Panc1 (cell line): ENCODE measurements at regions not wholly inside any gene's neighbourhood (a gene's known extent, or its start where the extent isn't known, plus 50 kb on each side); places are given as distances from the start of the nearest gene placed in this dataset.
A peak's percentile ranks its signal among the peaks of the same experiment; 100 is the strongest.
"Not testable (repeated sequence)": the region's sequence is repeated elsewhere in the genome, so short reads cannot be mapped to it uniquely, and the experiment has no call there.

Experiments used
- ATAC-seq: fragments of 200-7000 bp; cut with Tn5 transposase; 2 replicates; pipeline ENCODE4 v1.9.1; 2020; ENCODE audit warnings: mild to moderate bottlenecking, moderate library complexity
- BruUV-seq: library from RNA; stranded (reverse); fragments of 400-500 nt; replicated peaks from 2 replicates; lab custom pipeline; 2021; lab: Mats Ljungman, UMichigan
- CTCF ChIA-PET: fragments of 300-600 bp; sonication (Branson Sonifier 250); formaldehyde crosslinking; loops from one replicate; lab custom pipeline; 2022; ENCODE audit warnings: antibody characterized with exemption; lab: Charles Lee
- POLR2A ChIA-PET: fragments of 300-600 bp; sonication (Branson Sonifier 250); formaldehyde crosslinking; loops from one replicate; lab custom pipeline; 2022; ENCODE audit warnings: antibody characterized with exemption; lab: Charles Lee
- DNase-seq: peaks from one replicate; pipeline ENCODE4 v3.0.0-alpha.2; 2010; ENCODE audit warnings: low read depth, low spot score
- H3K27ac ChIP-seq: 2 replicates; pipeline ENCODE4 v1.5.1; 2011; ENCODE audit warnings: mild to moderate bottlenecking, low read length, inconsistent platforms
- H3K27me3 ChIP-seq: fragments of 200-500 bp; sonication (Bioruptor generic); 2 replicates; pipeline ENCODE4 v1.6.0; 2014; ENCODE audit warnings: low read length, inconsistent platforms; ENCODE audit not compliant: control insufficient read depth, insufficient read depth
- H3K36me3 ChIP-seq: fragments of 200-500 bp; sonication (Bioruptor generic); 2 replicates; pipeline ENCODE4 v1.5.1; 2014; ENCODE audit warnings: inconsistent platforms, mild to moderate bottlenecking, low read length, moderate library complexity; ENCODE audit not compliant: control insufficient read depth, insufficient read depth
- H3K4me1 ChIP-seq: 2 replicates; pipeline ENCODE4 v1.5.1; 2011; ENCODE audit warnings: inconsistent platforms, mild to moderate bottlenecking, low read length, moderate library complexity; ENCODE audit not compliant: control insufficient read depth, insufficient read depth
- H3K4me3 ChIP-seq, 2 experiments: 2 replicates each; pipeline ENCODE4 v1.5.1; 2011 to 2012; ENCODE audit warnings: low read depth in 2 of 2, low read length in 2 of 2, mild to moderate bottlenecking in 2 of 2, inconsistent platforms in 1 of 2, moderate library complexity in 1 of 2
- H3K9me3 ChIP-seq: fragments of 200-500 bp; sonication (Bioruptor generic); 2 replicates; pipeline ENCODE4 v1.5.1; 2014; ENCODE audit warnings: low read depth, mild to moderate bottlenecking, inconsistent platforms, low read length, moderate library complexity; ENCODE audit not compliant: control insufficient read depth, insufficient read depth
- CTCF ChIP-seq: fragments of 450-650 bp; IDR thresholded peaks from 2 replicates; pipeline ENCODE4 v1.5.1; 2017; ENCODE audit warnings: mild to moderate bottlenecking
- POLR2AphosphoS5 ChIP-seq: IDR thresholded peaks from 2 replicates; pipeline ENCODE4 v1.6.1; 2012; ENCODE audit warnings: mild to moderate bottlenecking, low read depth, low read length, moderate library complexity
- REST ChIP-seq, 2 experiments: IDR thresholded peaks; 2 replicates each; pipeline ENCODE4 v1.6.1; 2011 to 2012; ENCODE audit warnings: low read depth in 2 of 2, control low read depth in 1 of 2, low read length in 1 of 2, mild to moderate bottlenecking in 1 of 2, moderate library complexity in 1 of 2; ENCODE audit not compliant: insufficient read depth in 1 of 2
- SIN3A ChIP-seq: IDR thresholded peaks from 2 replicates; pipeline ENCODE4 v1.6.1; 2012; ENCODE audit warnings: low read depth, mild to moderate bottlenecking, low read length, moderate library complexity, borderline replicate concordance; ENCODE audit not compliant: insufficient read depth
- TCF7L2 ChIP-seq: IDR thresholded peaks from 2 replicates; pipeline ENCODE4 v1.6.1; 2011; ENCODE audit warnings: mild to moderate bottlenecking, low read depth, low read length, inconsistent platforms
- in situ Hi-C: cut with HindIII; loops from 2 replicates; pipeline ENCODE4 v1.10.0; 2016; ENCODE audit warnings: low sequenced_read_pairs, low pct_unique_long_range_greater_than_20kb
- intact Hi-C: fragments of 100-400 bp; cut with micrococcal nuclease; formaldehyde crosslinking; loops from one replicate; pipeline ENCODE4 v1.10.0; 2022; ENCODE audit not compliant: unreplicated experiment

- no peaks in the 10 kb centered on the region for H3K36me3 ChIP-seq
- in situ Hi-C loops: no loop called here
- H3K27me3 ChIP-seq: no peaks in the 10 kb centered on the region
- TF ChIP-seq REST (IDR thresholded peaks at IDR 0.05; ENCODE audit: insufficient read depth in 1 of 2, low read depth in 2 of 2, low read length in 1 of 2) (no peak), SIN3A (no peak), POLR2AphosphoS5 (no peak)
- POLR2A ChIA-PET: no interaction called here
- ATAC-seq (no peak), DNase-seq (peak; percentile 12)
- no peaks in the 10 kb centered on the region for H3K4me1 ChIP-seq
- no peak overlapping the region for H3K4me3 ChIP-seq
- H3K27ac ChIP-seq: no peak overlapping the region
- intact Hi-C loops: no loop called here
- no peaks in the 10 kb centered on the region for H3K9me3 ChIP-seq
- no TSS peak for BruUV-seq
- CTCF ChIA-PET: no interaction called here
Measured at GRCh38 chr1:221045842-221046831, 166.9 kb downstream of the HLX start.

GRCh38 chr1:221051391-221051790, 172.1 kb downstream of the HLX start:
- H3K4me3 ChIP-seq, H3K9me3 ChIP-seq, DNase-seq, BruUV-seq, ATAC-seq, intact Hi-C loops, H3K27ac ChIP-seq, in situ Hi-C loops, H3K36me3 ChIP-seq, CTCF ChIA-PET, H3K27me3 ChIP-seq, POLR2A ChIA-PET, H3K4me1 ChIP-seq: not testable (repeated sequence)

GRCh38 chr1:221053889-221054288, 174.6 kb downstream of the HLX start:
- Histone ChIP-seq H3K4me3 (no peak overlapping the region), H3K9me3 (no peaks in the 10 kb centered on the region), H3K36me3 (no peaks in the 10 kb centered on the region), H3K27me3 (no peaks in the 10 kb centered on the region), H3K27ac (no peak overlapping the region), H3K4me1 (no peaks in the 10 kb centered on the region)
- in situ Hi-C loops (no loop called here), intact Hi-C loops (no loop called here)
- DNase-seq: no peak
- TF ChIP-seq TCF7L2: no peak
- no peak for TF ChIP-seq SIN3A
- no peak for TF ChIP-seq POLR2AphosphoS5
- TF ChIP-seq REST (IDR thresholded peaks at IDR 0.05; ENCODE audit: insufficient read depth in 1 of 2, low read depth in 2 of 2, low read length in 1 of 2): no peak
- TF ChIP-seq CTCF: no peak
- ATAC-seq: no peak
- ChIA-PET CTCF (no interaction called here), POLR2A (no interaction called here)
- no TSS peak for BruUV-seq
